Hepatocyte (in vitro differentiated cells): ENCODE measurements at regions not wholly inside any gene's neighbourhood (a gene's known extent, or its start where the extent isn't known, plus 50 kb on each side); places are given as distances from the start of the nearest gene placed in this dataset.

Experiments
- EZH2 ChIP-seq: fragments of 200-600 bp; sonication (generic); IDR thresholded peaks from 2 replicates; pipeline ENCODE4 v1.6.1; 2016; ENCODE audit warnings: antibody characterized with exemption, mild to moderate bottlenecking, borderline replicate concordance
- TF ChIP-seq, protein P1 (sequence below): fragments of 200-600 bp; sonication (generic); IDR thresholded peaks from 2 replicates; pipeline ENCODE4 v1.5.1; 2016; ENCODE audit warnings: antibody characterized with exemption, mild to moderate bottlenecking; ENCODE audit not compliant: poor library complexity

DNA sequence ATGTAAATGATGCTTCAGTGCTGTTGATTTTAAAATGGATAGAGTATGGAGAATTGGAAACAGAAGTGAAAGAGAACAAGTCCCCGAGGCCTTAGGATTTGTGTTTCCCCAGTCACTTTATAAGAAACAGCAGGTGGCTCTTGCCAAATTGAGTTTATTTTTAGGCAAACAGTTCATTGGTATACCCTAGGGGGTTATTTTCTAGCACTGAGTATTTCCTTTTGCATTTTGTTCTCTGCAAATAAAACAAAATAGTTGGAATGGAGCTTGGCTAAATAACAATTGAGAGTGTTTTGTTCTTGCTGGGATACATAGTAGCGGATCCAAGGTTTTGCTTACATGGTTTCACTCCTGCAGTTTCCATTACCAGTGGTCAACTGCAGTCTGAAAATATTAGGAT, 591.1 kb upstream of the C16orf82 start:
- TF ChIP-seq, protein P1, sequence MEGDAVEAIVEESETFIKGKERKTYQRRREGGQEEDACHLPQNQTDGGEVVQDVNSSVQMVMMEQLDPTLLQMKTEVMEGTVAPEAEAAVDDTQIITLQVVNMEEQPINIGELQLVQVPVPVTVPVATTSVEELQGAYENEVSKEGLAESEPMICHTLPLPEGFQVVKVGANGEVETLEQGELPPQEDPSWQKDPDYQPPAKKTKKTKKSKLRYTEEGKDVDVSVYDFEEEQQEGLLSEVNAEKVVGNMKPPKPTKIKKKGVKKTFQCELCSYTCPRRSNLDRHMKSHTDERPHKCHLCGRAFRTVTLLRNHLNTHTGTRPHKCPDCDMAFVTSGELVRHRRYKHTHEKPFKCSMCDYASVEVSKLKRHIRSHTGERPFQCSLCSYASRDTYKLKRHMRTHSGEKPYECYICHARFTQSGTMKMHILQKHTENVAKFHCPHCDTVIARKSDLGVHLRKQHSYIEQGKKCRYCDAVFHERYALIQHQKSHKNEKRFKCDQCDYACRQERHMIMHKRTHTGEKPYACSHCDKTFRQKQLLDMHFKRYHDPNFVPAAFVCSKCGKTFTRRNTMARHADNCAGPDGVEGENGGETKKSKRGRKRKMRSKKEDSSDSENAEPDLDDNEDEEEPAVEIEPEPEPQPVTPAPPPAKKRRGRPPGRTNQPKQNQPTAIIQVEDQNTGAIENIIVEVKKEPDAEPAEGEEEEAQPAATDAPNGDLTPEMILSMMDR, result no peak
- TF ChIP-seq EZH2, result no peak
